Neural cell (in vitro differentiated cells): ENCODE measurements at regions not wholly inside any gene's neighbourhood (a gene's known extent, or its start where the extent isn't known, plus 50 kb on each side); places are given as distances from the start of the nearest gene placed in this dataset.

Experiments
- EZH2 ChIP-seq: fragments of 200-600, 300-800 bp; shearing (Covaris generic), sonication (generic); IDR thresholded peaks from 2 replicates; pipeline ENCODE4 v1.6.1; 2014; ENCODE audit warnings: antibody characterized with exemption, low read length, borderline replicate concordance, mild to moderate bottlenecking; ENCODE audit not compliant: insufficient read depth, poor library complexity, severe bottlenecking
- POLR2AphosphoS5 ChIP-seq: IDR thresholded peaks from 2 replicates; pipeline ENCODE4 v1.6.1; 2012
- RAD21 ChIP-seq: fragments of 450-650 bp; conservative IDR thresholded peaks from 2 replicates; pipeline ENCODE4 v1.6.1; 2014; ENCODE audit warnings: antibody characterized with exemption, mild to moderate bottlenecking, moderate library complexity
- TF ChIP-seq, protein P1 (sequence below): fragments of 450-650 bp; IDR thresholded peaks from 2 replicates; pipeline ENCODE4 v1.5.1; 2014; ENCODE audit warnings: antibody characterized with exemption, mild to moderate bottlenecking, moderate library complexity; ENCODE audit not compliant: poor library complexity, severe bottlenecking

DNA sequence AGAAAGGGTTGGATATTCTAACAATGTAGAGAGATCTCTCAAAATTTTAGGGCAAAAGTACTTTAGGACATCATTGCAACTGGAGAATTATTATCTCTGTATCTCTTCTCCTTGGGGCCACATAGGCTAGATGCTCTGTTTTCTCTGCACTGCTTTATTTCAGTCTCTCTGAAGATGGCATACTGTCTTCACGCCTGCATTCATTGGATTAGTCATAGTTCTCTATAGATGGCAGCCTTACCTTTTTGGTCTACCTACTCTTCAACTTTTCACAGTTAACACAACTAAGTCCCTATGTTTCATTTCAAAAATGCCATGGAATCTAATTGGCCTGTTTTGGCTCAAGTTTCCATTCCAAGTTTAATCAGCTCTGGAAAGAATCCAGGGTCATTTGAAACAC, 1623.3 kb upstream of the B3GALT2 start:
- no peak for TF ChIP-seq EZH2
- TF ChIP-seq, protein P1, sequence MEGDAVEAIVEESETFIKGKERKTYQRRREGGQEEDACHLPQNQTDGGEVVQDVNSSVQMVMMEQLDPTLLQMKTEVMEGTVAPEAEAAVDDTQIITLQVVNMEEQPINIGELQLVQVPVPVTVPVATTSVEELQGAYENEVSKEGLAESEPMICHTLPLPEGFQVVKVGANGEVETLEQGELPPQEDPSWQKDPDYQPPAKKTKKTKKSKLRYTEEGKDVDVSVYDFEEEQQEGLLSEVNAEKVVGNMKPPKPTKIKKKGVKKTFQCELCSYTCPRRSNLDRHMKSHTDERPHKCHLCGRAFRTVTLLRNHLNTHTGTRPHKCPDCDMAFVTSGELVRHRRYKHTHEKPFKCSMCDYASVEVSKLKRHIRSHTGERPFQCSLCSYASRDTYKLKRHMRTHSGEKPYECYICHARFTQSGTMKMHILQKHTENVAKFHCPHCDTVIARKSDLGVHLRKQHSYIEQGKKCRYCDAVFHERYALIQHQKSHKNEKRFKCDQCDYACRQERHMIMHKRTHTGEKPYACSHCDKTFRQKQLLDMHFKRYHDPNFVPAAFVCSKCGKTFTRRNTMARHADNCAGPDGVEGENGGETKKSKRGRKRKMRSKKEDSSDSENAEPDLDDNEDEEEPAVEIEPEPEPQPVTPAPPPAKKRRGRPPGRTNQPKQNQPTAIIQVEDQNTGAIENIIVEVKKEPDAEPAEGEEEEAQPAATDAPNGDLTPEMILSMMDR: no peak
- TF ChIP-seq RAD21: no peak
- TF ChIP-seq POLR2AphosphoS5: no peak
